Fibroblast of skin of left biceps (primary cell): ENCODE measurements at regions not wholly inside any gene's neighbourhood (a gene's known extent, or its start where the extent isn't known, plus 50 kb on each side); places are given as distances from the start of the nearest gene placed in this dataset.
A peak's percentile ranks its signal among the peaks of the same experiment; 100 is the strongest.

Experiments
- DNase-seq, 2 experiments: peaks; one replicate each; pipeline ENCODE4 v3.0.0-alpha.2; 2013; ENCODE audit warnings: low read depth in 2 of 2

DNA sequence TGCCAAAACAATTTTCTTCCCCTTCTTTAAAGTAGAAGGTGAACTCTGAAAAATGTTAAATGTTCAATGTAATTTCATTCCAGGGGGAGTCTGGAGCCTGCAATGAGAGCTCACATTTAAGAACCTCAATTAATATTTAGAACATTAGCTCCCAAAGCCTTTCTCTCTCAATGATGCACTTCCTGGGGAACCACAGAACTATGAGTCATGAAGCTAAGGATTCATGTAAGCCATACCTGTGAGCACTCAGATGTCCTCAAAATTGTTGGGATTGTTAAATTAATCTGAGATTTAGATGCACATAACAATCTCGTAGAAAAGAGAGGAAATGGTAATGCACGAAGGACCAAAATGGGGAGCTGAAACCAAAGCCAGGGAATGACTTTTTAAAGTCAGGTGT, 244.2 kb upstream of the LRIG1 start:
- no peak for DNase-seq

DNA sequence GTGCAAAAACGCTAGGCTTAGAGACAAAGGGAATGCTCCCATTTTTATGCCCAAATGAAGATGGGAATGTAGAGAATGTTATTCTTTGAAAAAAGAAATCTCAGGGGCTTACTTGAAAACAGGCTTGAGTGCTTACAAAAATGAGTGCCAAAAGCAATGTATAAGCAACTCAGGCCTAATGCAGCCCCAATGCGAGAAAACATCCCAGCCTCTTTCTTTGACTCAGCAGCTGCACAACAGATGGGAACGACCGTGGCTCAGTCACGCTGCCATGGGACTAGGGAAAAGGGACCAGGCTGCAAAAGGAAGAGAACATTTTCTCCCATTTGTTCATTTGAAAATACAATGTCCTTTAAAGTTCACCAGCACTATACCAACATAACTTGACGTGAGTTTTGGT, 246.4 kb upstream of the LRIG1 start:
- no peak for DNase-seq

- DNase-seq: peak in 1 of 2 experiments; percentile 26
Observed at GRCh38 chr3:66747696-66748095, 246.9 kb upstream of the LRIG1 start.

- peak in 1 of 2 experiments; percentile 27 for DNase-seq
Observed at GRCh38 chr3:66748175-66748876, 247.5 kb upstream of the LRIG1 start.

- DNase-seq: no peak
Observed at GRCh38 chr3:66751842-66752241, 246.3 kb upstream of the KBTBD8 start.

- no peak for DNase-seq
Observed at GRCh38 chr3:66753670-66754069, 244.4 kb upstream of the KBTBD8 start.

DNA sequence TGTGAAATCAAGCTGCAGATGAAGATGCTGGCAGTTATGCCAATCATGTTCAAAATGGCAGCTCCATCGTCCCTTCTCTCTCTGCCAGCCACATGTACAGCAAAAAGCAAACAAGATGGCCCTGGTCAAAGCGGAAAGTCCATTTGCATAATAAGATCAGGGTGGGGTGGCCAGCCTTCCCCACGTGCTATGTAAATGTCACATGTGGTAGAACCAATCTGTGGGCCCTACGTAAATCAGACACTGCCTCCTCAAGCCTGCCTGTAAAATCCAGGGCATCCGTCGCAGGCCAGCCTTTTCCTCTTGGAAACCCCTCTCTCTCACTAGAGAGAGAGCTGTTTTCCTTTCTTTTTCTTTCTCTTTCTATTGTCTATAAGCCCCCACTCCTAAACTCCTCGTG, 243.5 kb upstream of the KBTBD8 start:
- no peak for DNase-seq

DNA sequence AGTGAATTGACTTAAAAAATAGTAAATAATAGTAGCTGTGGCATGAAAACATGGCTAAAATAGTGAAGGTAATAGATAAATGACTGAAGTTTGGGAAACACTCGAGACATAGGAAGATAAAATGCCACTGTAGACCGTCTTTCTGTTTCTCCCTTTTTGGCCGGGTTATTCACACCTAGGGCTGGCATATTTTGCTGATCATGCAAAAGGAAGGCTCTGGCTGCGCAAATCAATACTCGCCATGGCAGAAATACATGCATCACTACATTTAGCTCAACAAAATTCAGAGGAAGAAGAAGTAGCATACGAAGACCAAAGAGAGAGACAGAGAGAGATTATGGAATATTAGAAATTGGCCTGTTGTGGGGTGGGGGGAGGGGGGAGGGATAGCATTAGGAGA, 242.2 kb upstream of the KBTBD8 start:
- DNase-seq: no peak

DNA sequence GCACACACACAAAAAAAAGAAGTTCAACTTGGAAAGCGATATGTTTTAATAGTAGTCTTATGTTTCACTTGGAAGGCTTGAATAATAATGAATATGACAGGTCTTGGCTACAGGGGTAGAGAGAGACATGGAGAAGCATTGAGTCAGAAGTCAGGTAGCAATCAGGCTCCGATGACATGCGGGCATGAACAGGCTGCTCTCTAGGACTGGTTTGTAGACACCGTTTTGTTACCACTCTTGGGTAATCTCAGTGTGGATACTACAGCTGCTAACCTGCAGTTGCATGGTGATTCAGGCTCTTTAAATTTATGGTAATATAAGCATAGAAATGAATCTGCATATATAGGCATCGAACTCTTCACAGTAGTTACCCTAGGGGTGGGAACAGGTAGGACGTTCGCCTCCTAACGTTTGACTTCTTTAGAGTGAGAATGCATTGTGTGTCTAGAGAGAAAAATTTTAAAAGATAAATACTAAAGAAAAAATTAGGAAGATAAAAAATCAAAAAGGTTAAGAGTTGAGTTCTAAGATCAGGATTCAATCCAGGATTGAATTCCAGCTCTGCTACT, 241.6 kb upstream of the KBTBD8 start:
- DNase-seq: no peak

GRCh38 chr3:66761093-66761780, 236.9 kb upstream of the KBTBD8 start:
- no peak for DNase-seq

DNA sequence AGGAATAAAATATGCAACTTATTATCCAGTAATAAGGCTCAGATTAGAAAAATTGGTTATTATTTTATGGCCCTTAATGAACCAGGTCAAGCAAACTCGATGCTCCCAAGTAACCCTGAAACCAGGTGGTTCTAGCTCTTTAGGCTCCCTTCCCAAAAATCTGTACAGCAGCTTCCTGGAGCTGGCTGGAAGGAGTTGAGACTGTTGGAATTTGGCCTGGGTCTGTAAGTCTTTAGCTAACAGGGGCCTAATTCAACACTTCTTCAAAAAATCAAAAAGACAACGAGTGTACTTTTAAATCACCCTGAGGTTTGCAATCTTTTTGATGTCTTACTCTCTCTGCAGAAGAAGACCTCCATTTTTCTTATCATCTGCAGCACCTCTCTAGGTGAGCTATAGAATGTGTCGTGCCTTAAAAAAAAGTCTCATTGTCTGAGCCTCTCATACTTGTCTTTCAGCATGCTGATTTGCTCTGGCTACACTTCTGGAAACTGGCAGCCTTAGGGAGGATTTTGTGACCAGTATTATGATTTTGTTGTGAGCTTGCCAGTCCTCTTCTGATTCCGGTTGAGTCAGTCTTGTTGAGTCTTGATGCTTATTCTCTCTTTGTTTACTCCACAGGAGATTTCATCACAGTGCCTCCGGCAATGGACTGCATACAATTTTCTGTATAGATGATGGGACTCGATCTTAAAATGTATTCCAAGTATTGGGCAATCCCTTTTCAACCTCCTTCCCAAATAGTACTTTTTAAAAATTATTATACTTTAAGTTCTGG, 235.0 kb upstream of the KBTBD8 start:
- DNase-seq: no peak

DNA sequence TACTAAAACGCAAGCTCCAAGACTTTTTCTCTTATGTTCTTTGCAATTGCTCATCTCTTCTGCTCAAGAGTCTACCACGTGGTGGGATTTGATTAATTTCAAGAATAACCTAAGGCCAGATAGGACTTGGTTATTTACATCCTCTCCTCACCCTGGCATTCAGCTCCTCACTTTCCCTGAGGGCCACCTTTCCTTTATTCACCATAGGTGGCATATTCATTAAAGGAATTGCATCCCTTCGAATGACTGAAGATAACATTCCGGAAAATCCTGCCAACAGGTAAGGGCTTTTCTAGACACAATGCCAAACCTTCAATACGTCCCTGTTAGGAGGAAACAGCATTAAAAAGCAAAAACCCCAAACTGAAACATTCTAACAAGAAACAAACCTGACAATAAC, 220.0 kb upstream of the KBTBD8 start:
- no peak for DNase-seq

- DNase-seq: no peak
Observed at GRCh38 chr3:66778777-66779176, 219.3 kb upstream of the KBTBD8 start.

DNA sequence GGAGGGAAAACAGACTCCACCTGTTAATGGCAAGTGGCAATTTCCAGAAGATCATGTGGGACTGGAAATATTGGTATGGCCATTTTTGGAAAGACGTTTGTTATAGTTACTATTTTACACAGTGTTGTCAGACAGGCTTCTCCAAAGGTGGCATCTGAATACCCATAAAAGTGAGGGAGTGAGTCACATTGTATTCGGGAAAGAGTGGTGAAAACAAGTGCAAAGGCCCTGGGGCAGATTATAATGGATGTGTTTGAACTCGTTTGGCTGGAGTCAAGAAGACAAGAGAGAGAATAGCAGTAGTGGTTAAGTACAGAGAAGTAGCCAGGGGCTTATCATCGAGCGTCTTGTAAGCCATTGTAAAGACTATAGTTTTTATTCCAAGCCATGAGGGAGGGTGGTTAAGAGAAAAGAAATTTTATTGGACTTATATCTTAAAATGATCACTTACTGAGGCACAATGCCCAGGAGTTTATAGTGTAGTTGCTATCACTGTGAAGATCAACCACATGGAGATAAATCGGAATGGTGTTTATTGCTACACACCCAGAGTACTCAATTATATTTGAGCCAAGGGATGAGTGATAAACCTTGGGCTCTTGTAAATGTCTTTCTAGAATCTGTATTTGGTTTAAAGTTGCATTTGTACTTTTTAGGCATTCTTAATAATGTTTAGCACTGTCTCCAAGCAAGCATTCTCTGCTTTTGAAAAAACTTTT, 212.8 kb upstream of the KBTBD8 start:
- DNase-seq: no peak

DNA sequence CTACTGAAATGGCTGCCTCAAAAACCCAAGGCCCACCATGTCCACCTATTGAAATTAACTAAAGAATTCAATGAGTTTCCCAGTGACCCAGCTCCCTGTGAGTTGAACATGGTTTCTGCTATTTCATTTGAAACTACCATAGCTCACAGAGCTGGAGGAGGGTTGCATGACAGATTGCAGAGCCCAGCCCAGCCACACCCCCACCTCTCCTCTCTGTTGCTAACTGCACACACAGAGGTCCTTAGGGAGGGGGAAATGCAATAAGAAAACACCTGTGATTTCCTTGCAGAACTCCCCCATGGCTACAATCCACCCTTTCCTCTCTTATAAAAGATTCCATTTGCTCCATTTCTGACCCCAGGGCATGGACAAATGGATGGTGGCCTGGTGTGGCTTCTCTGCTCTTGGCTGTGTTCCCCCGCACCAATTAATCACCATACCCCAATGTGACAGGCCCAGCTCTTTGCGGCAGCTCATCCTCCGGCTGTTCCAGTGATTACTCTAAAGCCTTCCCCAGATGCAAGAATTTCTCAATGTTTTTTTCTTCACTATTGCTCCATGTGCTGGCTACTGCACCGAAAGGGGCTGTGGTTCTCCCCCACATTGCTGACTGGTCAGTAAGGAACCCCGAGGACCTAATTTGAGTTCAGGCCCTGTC, 208.4 kb upstream of the KBTBD8 start:
- no peak for DNase-seq

- DNase-seq: no peak
Observed at GRCh38 chr3:66792086-66792485, 206.0 kb upstream of the KBTBD8 start.

DNA sequence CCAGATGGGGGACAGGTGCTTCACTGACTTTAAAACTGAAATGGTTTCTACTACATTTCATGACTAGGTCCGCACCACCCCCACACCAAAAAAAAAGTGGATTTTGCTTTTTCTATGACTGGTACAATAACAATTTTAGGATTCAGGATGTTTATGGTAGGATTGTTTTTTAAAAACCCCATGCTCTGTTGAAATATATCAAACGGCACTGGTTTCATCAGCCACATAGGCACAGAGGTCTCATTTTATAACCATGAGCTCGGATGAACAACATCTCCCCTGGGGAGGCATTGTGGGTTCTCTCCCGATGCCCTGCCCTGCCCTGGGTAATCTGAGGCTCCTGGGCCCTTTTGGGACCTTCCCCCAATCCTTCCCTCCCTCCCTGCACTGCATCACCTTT, 202.7 kb upstream of the KBTBD8 start:
- peak; percentile 15 to 19 for DNase-seq

DNA sequence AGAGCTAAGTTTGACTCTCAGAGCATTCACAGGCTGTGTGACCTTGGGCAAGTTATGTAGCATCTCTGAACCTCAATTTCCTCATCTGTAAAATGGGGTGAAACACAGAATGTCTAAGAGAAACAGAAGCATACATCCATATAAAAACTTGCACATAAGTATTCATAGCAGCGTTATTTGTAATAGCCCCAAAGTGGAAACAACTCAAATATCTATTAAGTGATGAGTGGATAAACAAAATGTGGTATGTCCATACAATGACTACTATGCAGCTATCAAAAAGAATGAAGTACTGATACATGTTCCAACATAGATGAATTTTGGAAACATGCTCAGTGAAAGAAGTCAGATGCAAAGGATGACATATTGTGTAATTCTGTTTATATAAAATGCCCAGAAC, 201.8 kb upstream of the KBTBD8 start:
- DNase-seq: no peak

DNA sequence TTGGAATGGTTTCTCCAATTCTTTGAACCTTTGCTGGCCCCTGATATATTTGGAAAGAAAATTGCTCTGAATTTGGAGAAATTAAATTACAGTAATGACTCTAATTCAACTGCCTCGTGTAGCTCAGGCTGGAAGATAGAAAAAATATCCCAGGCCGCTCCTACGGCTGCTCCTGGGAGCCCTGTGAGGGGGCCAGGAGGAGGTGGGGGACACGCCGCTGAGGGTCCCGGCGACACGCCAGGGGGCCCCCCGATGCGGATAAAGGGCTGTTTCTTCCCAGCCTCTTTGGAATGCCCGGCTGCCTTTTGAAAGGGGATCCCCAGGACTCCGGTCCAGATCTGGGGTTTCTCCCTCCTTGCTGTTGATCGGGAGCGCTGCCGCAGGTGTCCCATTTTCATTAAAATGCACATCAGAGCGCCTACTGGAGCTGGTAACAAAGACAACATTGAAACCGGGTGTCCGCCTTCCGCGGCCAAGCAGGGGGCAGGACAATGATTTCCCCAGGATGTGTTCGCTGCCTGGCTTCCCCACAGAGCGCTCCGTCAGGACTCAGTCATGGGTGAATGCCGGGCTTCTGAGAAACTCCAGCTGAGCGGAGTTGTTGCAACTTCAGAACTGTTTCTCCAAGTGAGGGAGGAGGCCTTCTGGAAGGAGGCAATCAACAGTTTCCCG, 200.1 kb upstream of the KBTBD8 start:
- DNase-seq: peak in 1 of 2 experiments; percentile 17

DNA sequence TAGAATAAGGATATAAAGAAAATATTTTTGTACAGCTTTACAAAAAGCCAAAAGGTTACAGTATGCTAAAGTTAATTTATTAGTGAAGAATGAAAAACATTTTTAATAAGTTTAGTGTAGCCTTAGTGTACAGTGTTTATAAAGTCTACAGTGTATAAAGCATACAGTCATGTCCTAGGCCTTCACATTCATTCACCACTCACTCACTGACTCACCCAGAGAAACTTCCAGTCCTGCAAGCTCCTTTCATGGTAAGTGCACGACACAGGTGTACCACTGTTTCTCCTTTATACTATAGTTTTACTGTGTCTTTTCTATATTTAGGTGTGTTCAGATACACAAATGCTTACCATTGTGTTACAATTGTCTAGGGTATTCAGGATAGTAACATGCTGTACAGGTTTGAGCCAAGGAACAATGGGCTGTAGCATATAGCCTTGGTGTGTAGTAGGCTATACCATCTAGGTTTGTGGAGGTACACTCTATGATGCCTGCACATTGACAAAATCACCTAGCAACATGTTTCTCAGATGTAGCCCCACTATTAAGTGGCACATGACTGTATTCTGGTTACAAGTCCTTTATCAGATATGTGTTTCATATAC, 197.1 kb upstream of the KBTBD8 start:
- no peak for DNase-seq
